ENCODE measurements at regions not wholly inside any gene's neighbourhood (a gene's known extent, or its start where the extent isn't known, plus 50 kb on each side); places are given as distances from the start of the nearest gene placed in this dataset.

- H3K9me3 ChIP-seq (ENCODE audit: control insufficient read depth in 3 of 3, low read length in 3 of 3) = peaks cover 0 to 9% (median 0%) of the 10 kb centered on the region in 3 donors
- H3K27me3 ChIP-seq (ENCODE audit: control insufficient read depth in 3 of 3, insufficient read depth in 3 of 3, low read length in 3 of 3) = peaks cover 0 to 9% (median 0%) of the 10 kb centered on the region in 3 donors
- no peaks in the 10 kb centered on the region for H3K36me3 ChIP-seq (ENCODE audit: control insufficient read depth in 3 of 3, insufficient read depth in 3 of 3, low read length in 3 of 3)
- H3K4me3 ChIP-seq (ENCODE audit: low read length in 3 of 3) = no peak overlapping the region
- no peak overlapping the region for H3K9ac ChIP-seq (ENCODE audit: low read depth in 1 of 3, low read length in 3 of 3)
- no peak overlapping the region for H3K27ac ChIP-seq (ENCODE audit: low read depth, low read length)
- no peaks in the 10 kb centered on the region for H3K4me1 ChIP-seq (ENCODE audit: control insufficient read depth in 3 of 3, insufficient read depth in 3 of 3, low read length in 3 of 3)
Observed at GRCh38 chrX:39527025-39527424, 570.7 kb downstream of the BCOR start.

GRCh38 chrX:39528161-39528916, 569.4 kb downstream of the BCOR start:
- H3K27ac ChIP-seq (ENCODE audit: low read depth, low read length) = no peak overlapping the region
- H3K9me3 ChIP-seq (ENCODE audit: control insufficient read depth in 3 of 3, low read length in 3 of 3) = peaks cover 0 to 11% (median 0%) of the 10 kb centered on the region in 3 donors
- peaks cover 0 to 9% (median 0%) of the 10 kb centered on the region in 3 donors for H3K27me3 ChIP-seq (ENCODE audit: control insufficient read depth in 3 of 3, insufficient read depth in 3 of 3, low read length in 3 of 3)
- no peak overlapping the region for H3K9ac ChIP-seq (ENCODE audit: low read depth in 1 of 3, low read length in 3 of 3)
- H3K4me1 ChIP-seq (ENCODE audit: control insufficient read depth in 3 of 3, insufficient read depth in 3 of 3, low read length in 3 of 3) = no peaks in the 10 kb centered on the region
- H3K36me3 ChIP-seq (ENCODE audit: control insufficient read depth in 3 of 3, insufficient read depth in 3 of 3, low read length in 3 of 3) = no peaks in the 10 kb centered on the region
- no peak overlapping the region for H3K4me3 ChIP-seq (ENCODE audit: low read length in 3 of 3)

GRCh38 chrX:39532761-39533160, 565.0 kb downstream of the BCOR start:
- Histone ChIP-seq H3K27me3 (ENCODE audit: control insufficient read depth in 3 of 3, insufficient read depth in 3 of 3, low read length in 3 of 3) (peaks cover 0 to 14% (median 0%) of the 10 kb centered on the region in 3 donors), H3K4me3 (ENCODE audit: low read length in 3 of 3) (no peak overlapping the region), H3K4me1 (ENCODE audit: control insufficient read depth in 3 of 3, insufficient read depth in 3 of 3, low read length in 3 of 3) (no peaks in the 10 kb centered on the region), H3K36me3 (ENCODE audit: control insufficient read depth in 3 of 3, insufficient read depth in 3 of 3, low read length in 3 of 3) (no peaks in the 10 kb centered on the region), H3K9me3 (ENCODE audit: control insufficient read depth in 3 of 3, low read length in 3 of 3) (peaks cover 0 to 7% (median 0%) of the 10 kb centered on the region in 3 donors), H3K9ac (ENCODE audit: low read depth in 1 of 3, low read length in 3 of 3) (no peak overlapping the region), H3K27ac (ENCODE audit: low read depth, low read length) (no peak overlapping the region)

- H3K9me3 ChIP-seq (ENCODE audit: control insufficient read depth in 3 of 3, low read length in 3 of 3) = peaks cover 0 to 7% (median 0%) of the 10 kb centered on the region in 3 donors
- H3K27ac ChIP-seq (ENCODE audit: low read depth, low read length) = no peak overlapping the region
- H3K27me3 ChIP-seq (ENCODE audit: control insufficient read depth in 3 of 3, insufficient read depth in 3 of 3, low read length in 3 of 3) = peaks cover 0 to 6% (median 0%) of the 10 kb centered on the region in 3 donors
- no peak overlapping the region for H3K4me3 ChIP-seq (ENCODE audit: low read length in 3 of 3)
- no peak overlapping the region for H3K9ac ChIP-seq (ENCODE audit: low read depth in 1 of 3, low read length in 3 of 3)
- no peaks in the 10 kb centered on the region for H3K4me1 ChIP-seq (ENCODE audit: control insufficient read depth in 3 of 3, insufficient read depth in 3 of 3, low read length in 3 of 3)
- no peaks in the 10 kb centered on the region for H3K36me3 ChIP-seq (ENCODE audit: control insufficient read depth in 3 of 3, insufficient read depth in 3 of 3, low read length in 3 of 3)
Observed at GRCh38 chrX:39534949-39535348, 562.8 kb downstream of the BCOR start.

- no peaks in the 10 kb centered on the region for H3K4me1 ChIP-seq (ENCODE audit: control insufficient read depth in 3 of 3, insufficient read depth in 3 of 3, low read length in 3 of 3)
- H3K27me3 ChIP-seq (ENCODE audit: control insufficient read depth in 3 of 3, insufficient read depth in 3 of 3, low read length in 3 of 3) = peaks cover 0 to 6% (median 0%) of the 10 kb centered on the region in 3 donors
- no peak overlapping the region for H3K27ac ChIP-seq (ENCODE audit: low read depth, low read length)
- H3K9me3 ChIP-seq (ENCODE audit: control insufficient read depth in 3 of 3, low read length in 3 of 3) = peaks cover 0 to 7% (median 0%) of the 10 kb centered on the region in 3 donors
- H3K36me3 ChIP-seq (ENCODE audit: control insufficient read depth in 3 of 3, insufficient read depth in 3 of 3, low read length in 3 of 3) = no peaks in the 10 kb centered on the region
- H3K4me3 ChIP-seq (ENCODE audit: low read length in 3 of 3) = no peak overlapping the region
- no peak overlapping the region for H3K9ac ChIP-seq (ENCODE audit: low read depth in 1 of 3, low read length in 3 of 3)
Observed at GRCh38 chrX:39536211-39536610, 561.5 kb downstream of the BCOR start.

DNA sequence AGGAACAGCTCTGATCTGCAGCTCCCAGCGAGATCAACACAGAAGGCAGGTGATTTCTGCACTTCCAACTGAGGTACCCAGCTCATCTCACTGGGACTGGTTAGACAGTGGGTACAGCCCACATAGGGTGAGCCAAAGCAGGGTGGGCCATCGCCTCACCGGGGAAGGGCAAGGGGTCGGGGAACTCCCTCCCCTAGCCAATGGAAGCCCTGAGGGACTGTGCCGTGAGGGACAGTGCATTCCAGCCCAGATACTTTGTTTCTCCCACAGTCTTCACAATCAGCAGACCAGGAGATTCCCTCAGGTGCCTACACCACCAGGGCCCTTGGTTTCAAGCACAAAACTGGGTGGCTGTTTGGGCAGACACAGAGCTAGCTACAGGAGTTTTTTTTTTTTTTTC, 555.9 kb downstream of the BCOR start:
- H3K9ac ChIP-seq (ENCODE audit: low read depth in 1 of 3, low read length in 3 of 3) = no peak overlapping the region
- H3K36me3 ChIP-seq (ENCODE audit: control insufficient read depth in 3 of 3, insufficient read depth in 3 of 3, low read length in 3 of 3) = no peaks in the 10 kb centered on the region
- no peak overlapping the region for H3K4me3 ChIP-seq (ENCODE audit: low read length in 3 of 3)
- no peak overlapping the region for H3K27ac ChIP-seq (ENCODE audit: low read depth, low read length)
- peaks cover 0 to 3% (median 0%) of the 10 kb centered on the region in 3 donors for H3K27me3 ChIP-seq (ENCODE audit: control insufficient read depth in 3 of 3, insufficient read depth in 3 of 3, low read length in 3 of 3)
- H3K4me1 ChIP-seq (ENCODE audit: control insufficient read depth in 3 of 3, insufficient read depth in 3 of 3, low read length in 3 of 3) = no peaks in the 10 kb centered on the region
- no peaks in the 10 kb centered on the region for H3K9me3 ChIP-seq (ENCODE audit: control insufficient read depth in 3 of 3, low read length in 3 of 3)

- Histone ChIP-seq H3K36me3 (ENCODE audit: control insufficient read depth in 3 of 3, insufficient read depth in 3 of 3, low read length in 3 of 3) (no peaks in the 10 kb centered on the region), H3K27me3 (ENCODE audit: control insufficient read depth in 3 of 3, insufficient read depth in 3 of 3, low read length in 3 of 3) (no peaks in the 10 kb centered on the region), H3K27ac (ENCODE audit: low read depth, low read length) (no peak overlapping the region), H3K9ac (ENCODE audit: low read depth in 1 of 3, low read length in 3 of 3) (no peak overlapping the region), H3K9me3 (ENCODE audit: control insufficient read depth in 3 of 3, low read length in 3 of 3) (no peaks in the 10 kb centered on the region), H3K4me3 (ENCODE audit: low read length in 3 of 3) (no peak overlapping the region), H3K4me1 (ENCODE audit: control insufficient read depth in 3 of 3, insufficient read depth in 3 of 3, low read length in 3 of 3) (no peaks in the 10 kb centered on the region)
Observed at GRCh38 chrX:39542316-39542715, 555.4 kb downstream of the BCOR start.

DNA sequence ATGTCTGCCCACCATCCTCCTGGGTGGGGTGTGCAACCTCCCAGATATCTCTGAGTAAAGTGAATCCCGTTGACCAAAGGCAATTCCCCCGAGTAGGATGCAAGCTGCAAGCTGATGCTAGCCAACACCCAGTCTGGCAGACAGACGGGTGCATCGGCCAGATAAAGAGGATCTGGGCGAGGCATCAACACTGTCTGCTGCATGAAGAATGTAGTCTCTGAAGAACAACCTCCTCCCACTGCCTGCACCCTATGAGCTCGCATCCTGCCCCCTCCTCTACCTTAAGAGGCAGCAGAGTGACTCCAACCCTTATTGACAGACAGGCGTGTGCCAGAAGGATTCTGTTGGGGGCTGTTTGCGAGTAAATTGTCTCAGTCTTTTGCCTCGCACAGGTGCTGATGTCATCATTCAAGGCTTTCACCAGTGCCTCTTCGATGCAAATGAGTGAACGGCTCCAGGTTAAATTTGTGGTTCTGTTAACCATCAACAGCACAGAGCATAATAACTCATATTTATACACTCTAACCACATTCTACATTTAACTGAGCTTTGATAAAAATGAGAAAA, 546.9 kb downstream of the BCOR start:
- H3K27ac ChIP-seq (ENCODE audit: low read depth, low read length) = no peak overlapping the region
- H3K27me3 ChIP-seq (ENCODE audit: control insufficient read depth in 3 of 3, insufficient read depth in 3 of 3, low read length in 3 of 3) = no peaks in the 10 kb centered on the region
- no peak overlapping the region for H3K9ac ChIP-seq (ENCODE audit: low read depth in 1 of 3, low read length in 3 of 3)
- no peaks in the 10 kb centered on the region for H3K9me3 ChIP-seq (ENCODE audit: control insufficient read depth in 3 of 3, low read length in 3 of 3)
- no peak overlapping the region for H3K4me3 ChIP-seq (ENCODE audit: low read length in 3 of 3)
- no peaks in the 10 kb centered on the region for H3K36me3 ChIP-seq (ENCODE audit: control insufficient read depth in 3 of 3, insufficient read depth in 3 of 3, low read length in 3 of 3)
- H3K4me1 ChIP-seq (ENCODE audit: control insufficient read depth in 3 of 3, insufficient read depth in 3 of 3, low read length in 3 of 3) = no peaks in the 10 kb centered on the region

DNA sequence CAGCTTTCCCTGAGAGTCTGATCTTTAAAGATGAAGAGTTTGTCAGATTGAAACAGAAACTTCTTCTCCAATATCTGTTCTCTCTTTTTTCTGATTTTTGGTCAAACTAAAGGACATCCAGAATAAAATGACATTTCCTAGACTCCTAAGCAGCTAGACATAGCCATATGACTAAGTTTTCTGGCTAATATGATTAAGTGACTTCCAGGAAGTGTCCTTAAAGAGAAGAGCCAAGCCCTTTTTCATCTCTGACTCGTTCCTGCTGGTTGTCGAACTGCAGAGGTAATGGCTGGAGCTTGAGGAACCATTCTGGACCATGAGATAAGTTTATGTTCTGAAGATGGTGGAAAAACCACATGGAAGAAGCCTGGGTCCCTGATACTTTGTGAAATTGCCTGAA, 546.0 kb downstream of the BCOR start:
- Histone ChIP-seq H3K27me3 (ENCODE audit: control insufficient read depth in 3 of 3, insufficient read depth in 3 of 3, low read length in 3 of 3) (no peaks in the 10 kb centered on the region), H3K36me3 (ENCODE audit: control insufficient read depth in 3 of 3, insufficient read depth in 3 of 3, low read length in 3 of 3) (no peaks in the 10 kb centered on the region), H3K9me3 (ENCODE audit: control insufficient read depth in 3 of 3, low read length in 3 of 3) (no peaks in the 10 kb centered on the region), H3K9ac (ENCODE audit: low read depth in 1 of 3, low read length in 3 of 3) (no peak overlapping the region), H3K4me3 (ENCODE audit: low read length in 3 of 3) (no peak overlapping the region), H3K4me1 (ENCODE audit: control insufficient read depth in 3 of 3, insufficient read depth in 3 of 3, low read length in 3 of 3) (no peaks in the 10 kb centered on the region), H3K27ac (ENCODE audit: low read depth, low read length) (no peak overlapping the region)

- no peak overlapping the region for H3K9ac ChIP-seq (ENCODE audit: low read depth in 1 of 3, low read length in 3 of 3)
- H3K27ac ChIP-seq (ENCODE audit: low read depth, low read length) = no peak overlapping the region
- H3K4me1 ChIP-seq (ENCODE audit: control insufficient read depth in 3 of 3, insufficient read depth in 3 of 3, low read length in 3 of 3) = no peaks in the 10 kb centered on the region
- H3K4me3 ChIP-seq (ENCODE audit: low read length in 3 of 3) = no peak overlapping the region
- peaks cover 0 to 2% (median 0%) of the 10 kb centered on the region in 3 donors for H3K27me3 ChIP-seq (ENCODE audit: control insufficient read depth in 3 of 3, insufficient read depth in 3 of 3, low read length in 3 of 3)
- no peaks in the 10 kb centered on the region for H3K9me3 ChIP-seq (ENCODE audit: control insufficient read depth in 3 of 3, low read length in 3 of 3)
- no peaks in the 10 kb centered on the region for H3K36me3 ChIP-seq (ENCODE audit: control insufficient read depth in 3 of 3, insufficient read depth in 3 of 3, low read length in 3 of 3)
Observed at GRCh38 chrX:39555431-39555830, 542.3 kb downstream of the BCOR start.

Data from skeletal muscle tissue (tissue), 3 donors.